OCI-LY1 (cell line): ENCODE measurements at regions not wholly inside any gene's neighbourhood (a gene's known extent, or its start where the extent isn't known, plus 50 kb on each side); places are given as distances from the start of the nearest gene placed in this dataset.
"Not testable (repeated sequence)": the region's sequence is repeated elsewhere in the genome, so short reads cannot be mapped to it uniquely, and the experiment has no call there.

Experiments used
- H2AFZ ChIP-seq: fragments of 200-600 bp; sonication (generic), shearing (Covaris generic); 2 replicates; pipeline ENCODE4 v1.6.0; 2014; ENCODE audit warnings: antibody characterized with exemption, mild to moderate bottlenecking, low read length
- H3F3A ChIP-seq: fragments of 200-600 bp; sonication (generic), shearing (Covaris generic); 2 replicates; pipeline ENCODE4 v1.6.0; 2014; ENCODE audit warnings: mild to moderate bottlenecking, antibody characterized with exemption, low read length, moderate library complexity; ENCODE audit not compliant: insufficient read depth
- H3K27ac ChIP-seq: fragments of 200-600 bp; sonication (generic); 2 replicates; pipeline ENCODE4 v1.5.1; 2014; ENCODE audit warnings: low read length, mixed run types, mild to moderate bottlenecking, low read depth; ENCODE audit not compliant: poor library complexity, severe bottlenecking
- H3K27me3 ChIP-seq: fragments of 200-600 bp; sonication (generic); 2 replicates; pipeline ENCODE4 v1.6.0; 2014; ENCODE audit warnings: antibody characterized with exemption, mild to moderate bottlenecking, low read length, moderate library complexity; ENCODE audit not compliant: insufficient read depth
- H3K36me3 ChIP-seq: fragments of 200-600 bp; sonication (generic); 2 replicates; pipeline ENCODE4 v1.6.1; 2014; ENCODE audit warnings: mild to moderate bottlenecking, antibody characterized with exemption, low read length, moderate library complexity, mixed read lengths; ENCODE audit not compliant: insufficient read depth
- H3K4me1 ChIP-seq: fragments of 200-600 bp; sonication (generic); 2 replicates; pipeline ENCODE4 v1.5.1; 2014; ENCODE audit warnings: mild to moderate bottlenecking, low read length, moderate library complexity; ENCODE audit not compliant: insufficient read depth, severe bottlenecking
- H3K4me2 ChIP-seq: fragments of 200-600 bp; sonication (generic), shearing (Covaris generic); 2 replicates; pipeline ENCODE4 v1.6.1; 2014; ENCODE audit warnings: low read length
- H3K4me3 ChIP-seq: fragments of 200-600 bp; sonication (generic); 2 replicates; pipeline ENCODE4 v1.5.1; 2014; ENCODE audit warnings: low read length, low read depth, mild to moderate bottlenecking, mixed read lengths; ENCODE audit not compliant: poor library complexity, severe bottlenecking
- H3K79me2 ChIP-seq: fragments of 200-600 bp; shearing (Covaris generic); 2 replicates; pipeline ENCODE4 v1.6.1; 2016; ENCODE audit warnings: mixed run types, low read length, mixed read lengths; ENCODE audit not compliant: insufficient read depth
- H3K9ac ChIP-seq: fragments of 200-600 bp; sonication (generic), shearing (Covaris generic); 2 replicates; pipeline ENCODE4 v1.6.1; 2014; ENCODE audit warnings: mild to moderate bottlenecking, low read length, mixed read lengths
- H3K9me2 ChIP-seq: fragments of 200-600 bp; sonication (generic), shearing (Covaris generic); 2 replicates; pipeline ENCODE4 v1.6.1; 2014; ENCODE audit warnings: low read depth, mild to moderate bottlenecking, low read length, mixed read lengths
- H3K9me3 ChIP-seq: fragments of 200-600 bp; shearing (Covaris generic); 2 replicates; pipeline ENCODE4 v1.6.1; 2014; ENCODE audit warnings: low read length, mixed read lengths
- H4K20me1 ChIP-seq: fragments of 200-600 bp; sonication (generic), shearing (Covaris generic); 2 replicates; pipeline ENCODE4 v1.6.0; 2016; ENCODE audit warnings: mild to moderate bottlenecking, low read length; ENCODE audit not compliant: insufficient read depth
- EZH2 ChIP-seq: fragments of 200-600 bp; sonication (generic), shearing (Covaris generic); IDR thresholded peaks from 2 replicates; pipeline ENCODE4 v1.8.0; 2017; ENCODE audit warnings: borderline replicate concordance, mixed run types, mild to moderate bottlenecking, antibody characterized with exemption, low read length, moderate library complexity, mixed read lengths
- TF ChIP-seq, protein P1 (sequence below): fragments of 200-600 bp; sonication (generic), shearing (Covaris generic); IDR thresholded peaks from 2 replicates; pipeline ENCODE4 v1.5.1; 2017; ENCODE audit warnings: mild to moderate bottlenecking, antibody characterized with exemption, low read length, moderate library complexity, mixed read lengths

DNA sequence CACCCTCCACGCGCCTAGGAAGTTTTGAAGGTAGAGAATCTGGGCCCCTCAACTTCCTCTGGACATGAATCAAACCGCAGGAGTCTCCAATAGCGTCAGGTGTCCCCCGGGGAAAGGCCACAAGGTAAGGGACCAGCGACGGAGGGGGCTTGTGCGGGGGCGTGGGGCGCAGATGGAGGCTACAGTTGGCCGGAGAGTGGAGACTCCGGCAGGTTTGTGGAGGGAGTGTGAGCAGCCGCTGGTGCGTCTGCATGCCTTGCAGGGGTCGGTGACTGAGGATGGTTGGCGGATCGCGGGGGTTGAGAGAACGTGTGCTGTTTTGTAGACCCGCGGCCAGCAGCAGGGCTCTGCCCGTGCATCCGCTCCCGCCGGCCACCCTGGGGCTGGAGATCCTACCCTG is 303.3 kb upstream of the DPP6 start:
- not testable (repeated sequence) for H3K9me2 ChIP-seq, H2AFZ ChIP-seq, H3K27me3 ChIP-seq, H3K4me1 ChIP-seq, H3K9ac ChIP-seq, H3K36me3 ChIP-seq, H3K79me2 ChIP-seq, H4K20me1 ChIP-seq, H3F3A ChIP-seq, H3K4me2 ChIP-seq, H3K27ac ChIP-seq, H3K4me3 ChIP-seq, H3K9me3 ChIP-seq

DNA sequence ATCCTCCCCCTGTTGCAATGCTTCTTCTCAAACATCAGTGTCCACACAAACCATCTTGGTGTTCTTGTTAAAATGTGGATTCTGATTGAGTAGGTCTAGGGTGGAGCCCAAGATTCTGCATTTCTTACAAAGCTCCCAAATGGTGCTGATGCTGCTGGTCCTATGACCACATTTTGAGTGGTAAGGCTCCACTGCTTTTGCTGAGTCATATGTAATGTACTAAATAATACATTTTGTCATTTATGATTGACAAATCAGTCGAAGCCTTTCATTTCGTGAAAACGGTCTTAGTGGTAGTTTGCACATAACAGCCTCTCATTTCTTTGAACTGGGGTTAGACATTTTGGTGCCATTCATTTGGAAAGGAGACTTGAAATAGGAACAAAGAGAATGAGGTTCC is 286.3 kb upstream of the DPP6 start:
- H3K36me3 ChIP-seq, H3K9ac ChIP-seq, H3K27me3 ChIP-seq, H3K4me2 ChIP-seq, H3K9me2 ChIP-seq, H4K20me1 ChIP-seq, H3K27ac ChIP-seq, H3K4me1 ChIP-seq, H3K9me3 ChIP-seq, H3F3A ChIP-seq, H3K79me2 ChIP-seq, H2AFZ ChIP-seq, H3K4me3 ChIP-seq: not testable (repeated sequence)

DNA sequence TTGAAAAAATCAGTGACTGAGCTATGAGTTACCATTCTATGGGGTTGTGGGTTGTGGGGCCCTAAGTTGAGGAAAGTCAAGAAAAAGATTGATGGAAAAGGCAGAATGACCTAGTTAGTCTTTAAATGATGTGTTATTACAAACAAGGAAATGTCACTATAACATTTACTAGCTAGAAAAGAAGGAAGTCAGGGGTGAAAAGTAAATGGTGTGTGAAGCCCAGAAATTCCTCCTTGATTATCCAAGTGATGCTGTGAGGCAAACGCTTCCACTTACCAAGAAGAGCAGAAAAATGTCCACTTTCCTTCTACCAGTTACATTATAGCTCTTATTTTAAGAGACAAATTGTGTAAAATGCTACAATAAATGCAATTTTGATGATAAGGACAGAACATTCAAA is 285.3 kb upstream of the DPP6 start:
- not testable (repeated sequence) for H3K9me3 ChIP-seq, H3K79me2 ChIP-seq, H2AFZ ChIP-seq, H3K9me2 ChIP-seq, H3K9ac ChIP-seq, H3K27me3 ChIP-seq, H3K36me3 ChIP-seq, H3K4me2 ChIP-seq, H3K27ac ChIP-seq, H3F3A ChIP-seq, H3K4me1 ChIP-seq, H4K20me1 ChIP-seq, H3K4me3 ChIP-seq

DNA sequence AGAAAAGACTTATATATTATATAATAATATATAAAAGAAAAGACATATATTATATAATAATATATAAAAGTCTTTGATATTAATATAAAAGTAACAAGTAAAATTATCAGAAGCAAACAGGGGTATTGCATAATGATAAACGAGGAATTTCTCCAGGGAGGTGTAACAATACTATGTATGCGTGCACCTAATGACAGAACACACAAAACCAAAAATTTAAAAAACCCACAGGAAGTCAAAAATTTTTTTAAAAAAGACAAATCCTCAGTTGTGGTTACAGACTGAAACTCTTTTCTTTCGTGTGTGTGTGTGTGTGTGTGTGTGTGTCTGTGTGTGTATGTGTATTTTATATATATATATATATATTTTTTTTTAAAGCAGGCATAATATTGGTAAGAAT is 279.2 kb upstream of the DPP6 start:
- H3K27ac ChIP-seq = no peak overlapping the region
- no peaks in the 10 kb centered on the region for H3K9me3 ChIP-seq
- H3K9ac ChIP-seq = no peak overlapping the region
- H3K4me2 ChIP-seq = no peak overlapping the region
- H2AFZ ChIP-seq = no peak overlapping the region
- H3K9me2 ChIP-seq = no peaks in the 10 kb centered on the region
- TF ChIP-seq, protein P1, sequence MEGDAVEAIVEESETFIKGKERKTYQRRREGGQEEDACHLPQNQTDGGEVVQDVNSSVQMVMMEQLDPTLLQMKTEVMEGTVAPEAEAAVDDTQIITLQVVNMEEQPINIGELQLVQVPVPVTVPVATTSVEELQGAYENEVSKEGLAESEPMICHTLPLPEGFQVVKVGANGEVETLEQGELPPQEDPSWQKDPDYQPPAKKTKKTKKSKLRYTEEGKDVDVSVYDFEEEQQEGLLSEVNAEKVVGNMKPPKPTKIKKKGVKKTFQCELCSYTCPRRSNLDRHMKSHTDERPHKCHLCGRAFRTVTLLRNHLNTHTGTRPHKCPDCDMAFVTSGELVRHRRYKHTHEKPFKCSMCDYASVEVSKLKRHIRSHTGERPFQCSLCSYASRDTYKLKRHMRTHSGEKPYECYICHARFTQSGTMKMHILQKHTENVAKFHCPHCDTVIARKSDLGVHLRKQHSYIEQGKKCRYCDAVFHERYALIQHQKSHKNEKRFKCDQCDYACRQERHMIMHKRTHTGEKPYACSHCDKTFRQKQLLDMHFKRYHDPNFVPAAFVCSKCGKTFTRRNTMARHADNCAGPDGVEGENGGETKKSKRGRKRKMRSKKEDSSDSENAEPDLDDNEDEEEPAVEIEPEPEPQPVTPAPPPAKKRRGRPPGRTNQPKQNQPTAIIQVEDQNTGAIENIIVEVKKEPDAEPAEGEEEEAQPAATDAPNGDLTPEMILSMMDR = no peak
- TF ChIP-seq EZH2 = no peak
- H4K20me1 ChIP-seq = no peaks in the 10 kb centered on the region
- no peaks in the 10 kb centered on the region for H3K79me2 ChIP-seq
- no peaks in the 10 kb centered on the region for H3K4me1 ChIP-seq
- no peaks in the 10 kb centered on the region for H3K36me3 ChIP-seq
- no peaks in the 10 kb centered on the region for H3K27me3 ChIP-seq
- H3K4me3 ChIP-seq = no peak overlapping the region
- no peaks in the 10 kb centered on the region for H3F3A ChIP-seq

DNA sequence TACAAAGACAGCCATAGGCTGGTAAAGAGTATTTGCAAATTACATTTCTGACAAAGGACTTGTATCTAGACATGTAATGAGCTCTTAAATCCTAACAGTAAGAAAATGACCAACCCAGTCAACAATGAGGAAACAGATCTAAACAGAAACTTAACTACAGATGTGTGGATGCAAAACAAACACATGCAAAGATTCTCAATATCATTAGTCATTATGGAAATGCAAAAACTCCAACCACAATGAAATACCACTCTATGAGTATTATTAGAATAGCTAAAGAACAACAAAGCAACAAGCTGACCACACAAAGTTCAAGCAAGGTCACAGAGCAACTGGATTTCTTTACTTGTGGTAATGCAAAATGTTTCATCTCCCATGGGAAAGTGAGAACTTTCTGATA is 275.3 kb upstream of the DPP6 start:
- not testable (repeated sequence) for H3K27me3 ChIP-seq, H3K4me2 ChIP-seq, H3K36me3 ChIP-seq, H3K9ac ChIP-seq, H3K9me2 ChIP-seq, H3K27ac ChIP-seq, H3K4me1 ChIP-seq, H3K9me3 ChIP-seq, H3K79me2 ChIP-seq, H3K4me3 ChIP-seq, H4K20me1 ChIP-seq, H3F3A ChIP-seq, H2AFZ ChIP-seq

DNA sequence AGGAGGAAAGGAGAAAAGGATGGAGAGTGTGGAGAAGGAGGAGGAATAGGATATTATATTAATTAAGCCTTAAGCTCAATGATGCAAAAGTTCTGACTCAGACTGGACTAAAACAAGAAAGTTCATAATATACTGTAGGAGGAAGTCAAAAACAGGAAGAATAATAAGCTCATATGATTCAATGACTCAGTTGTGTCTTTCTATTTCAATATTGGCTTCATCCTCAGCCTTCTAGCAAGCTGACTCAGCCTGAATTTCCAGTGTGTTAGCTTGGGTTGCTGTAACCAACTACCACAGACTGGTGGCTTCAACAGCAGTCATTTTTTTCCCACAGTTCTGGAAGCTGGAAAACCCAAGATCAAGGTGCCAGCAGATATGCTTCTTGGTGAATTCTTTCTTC is 254.8 kb upstream of the DPP6 start:
- H3K27ac ChIP-seq, H3K36me3 ChIP-seq, H3K4me3 ChIP-seq, H3K9me3 ChIP-seq, H3K4me1 ChIP-seq, H2AFZ ChIP-seq, H4K20me1 ChIP-seq, H3K9me2 ChIP-seq, H3F3A ChIP-seq, H3K4me2 ChIP-seq, H3K27me3 ChIP-seq, H3K9ac ChIP-seq, H3K79me2 ChIP-seq: not testable (repeated sequence)
